GM23338 (cell line): ENCODE measurements at regions not wholly inside any gene's neighbourhood (a gene's known extent, or its start where the extent isn't known, plus 50 kb on each side); places are given as distances from the start of the nearest gene placed in this dataset.

Experiments used
- ATAC-seq: fragments of 200-7000 bp; cut with Tn5 transposase; 3 replicates; pipeline ENCODE4 v1.9.1; 2020
- DNase-seq: peaks from one replicate; pipeline ENCODE4 v3.0.0-alpha.2; 2015; ENCODE audit warnings: low spot score
- H2AFZ ChIP-seq: fragments of 200-600 bp; sonication (generic); 2 replicates; pipeline ENCODE4 v1.8.0; 2016; ENCODE audit warnings: antibody characterized with exemption, mild to moderate bottlenecking, moderate library complexity
- H3F3A ChIP-seq: fragments of 200-600 bp; sonication (generic); replicated peaks from 2 replicates; pipeline ENCODE4 v1.8.0; 2017; ENCODE audit warnings: antibody characterized with exemption, mixed run types, low read depth
- H3K27ac ChIP-seq: fragments of 200-600 bp; sonication (generic); 2 replicates; pipeline ENCODE4 v1.6.1; 2016; ENCODE audit warnings: low read depth
- H3K27me3 ChIP-seq: fragments of 200-600 bp; sonication (generic); 2 replicates; pipeline ENCODE4 v1.8.0; 2016; ENCODE audit warnings: mild to moderate bottlenecking, mixed run types, moderate library complexity; ENCODE audit not compliant: insufficient read depth
- H3K36me3 ChIP-seq: fragments of 200-600 bp; sonication (generic); 2 replicates; pipeline ENCODE4 v1.8.0; 2016; ENCODE audit warnings: mild to moderate bottlenecking; ENCODE audit not compliant: insufficient read depth
- H3K4me1 ChIP-seq: fragments of 200-600 bp; sonication (generic); 2 replicates; pipeline ENCODE4 v1.8.0; 2016; ENCODE audit warnings: mild to moderate bottlenecking, moderate library complexity; ENCODE audit not compliant: insufficient read depth
- H3K4me2 ChIP-seq: fragments of 200-600 bp; sonication (generic); 2 replicates; pipeline ENCODE4 v1.7.1; 2017; ENCODE audit warnings: mixed run types
- H3K4me3 ChIP-seq: fragments of 200-600 bp; sonication (generic); 2 replicates; pipeline ENCODE4 v1.6.1; 2016; ENCODE audit warnings: mixed run types
- H3K79me2 ChIP-seq: fragments of 200-600 bp; sonication (generic); replicated peaks from 2 replicates; pipeline ENCODE4 v1.8.0; 2017; ENCODE audit warnings: mild to moderate bottlenecking; ENCODE audit not compliant: insufficient read depth
- H3K9me2 ChIP-seq: fragments of 200-600 bp; sonication (generic); 2 replicates; pipeline ENCODE4 v1.8.0; 2017; ENCODE audit not compliant: insufficient read depth
- H4K20me1 ChIP-seq: fragments of 200-600 bp; sonication (generic); replicated peaks from 2 replicates; pipeline ENCODE4 v1.8.0; 2017; ENCODE audit warnings: mild to moderate bottlenecking; ENCODE audit not compliant: insufficient read depth
- H3K27ac Mint-ChIP-seq: 2 replicates; pipeline ENCODE4 v1.8.0; 2020; ENCODE audit warnings: inconsistent platforms, mild to moderate bottlenecking, moderate library complexity, mixed read lengths
- H3K27me3 Mint-ChIP-seq: 3 replicates; pipeline ENCODE4 v1.8.0; 2022; ENCODE audit warnings: low read depth, mild to moderate bottlenecking, moderate library complexity, mixed read lengths, inconsistent platforms; ENCODE audit not compliant: insufficient read depth, poor library complexity
- H3K36me3 Mint-ChIP-seq: 3 replicates; pipeline ENCODE4 v1.8.0; 2021; ENCODE audit warnings: low read depth, mild to moderate bottlenecking, inconsistent platforms, moderate library complexity, mixed read lengths
- H3K4me1 Mint-ChIP-seq: 3 replicates; pipeline ENCODE4 v1.8.0; 2020; ENCODE audit warnings: mild to moderate bottlenecking, inconsistent platforms, mixed read lengths
- H3K4me3 Mint-ChIP-seq: 3 replicates; pipeline ENCODE4 v1.8.0; 2021; ENCODE audit warnings: moderate library complexity, mild to moderate bottlenecking, inconsistent platforms, mixed read lengths
- H3K9me3 Mint-ChIP-seq: 3 replicates; pipeline ENCODE4 v1.8.0; 2020; ENCODE audit warnings: moderate library complexity, mild to moderate bottlenecking, inconsistent platforms, mixed read lengths
- CREB1 ChIP-seq: fragments of 250-450 bp; sonication (Bioruptor Pico); IDR thresholded peaks from 2 replicates; pipeline ENCODE4 v1.5.0; 2020; ENCODE audit warnings: low read depth, mild to moderate bottlenecking, moderate library complexity
- CTCF ChIP-seq, 2 experiments: fragments of 200-600 bp in 1 of 2; sonication (generic) in 1 of 2; conservative IDR thresholded peaks; 2 replicates each; pipeline versions ENCODE4 v1.5.1 to v1.6.1; 2016 to 2017; ENCODE audit warnings: antibody characterized with exemption in 2 of 2, low read depth in 2 of 2, mild to moderate bottlenecking in 2 of 2, moderate library complexity in 1 of 2
- ETS1 ChIP-seq: IDR thresholded peaks from 2 replicates; pipeline ENCODE4 v1.6.1; 2016; ENCODE audit warnings: antibody characterized with exemption
- EZH2 ChIP-seq: fragments of 200-600 bp; sonication (generic); IDR thresholded peaks from one replicate; pipeline ENCODE4 v1.8.0; 2017; ENCODE audit warnings: antibody characterized with exemption, mild to moderate bottlenecking, low read depth; ENCODE audit not compliant: unreplicated experiment
- JUNB ChIP-seq: IDR thresholded peaks from one replicate; pipeline ENCODE4 v1.6.1; 2016; ENCODE audit warnings: antibody characterized with exemption; ENCODE audit not compliant: unreplicated experiment
- NANOG ChIP-seq: IDR thresholded peaks from 2 replicates; pipeline ENCODE4 v1.6.1; 2016; ENCODE audit warnings: antibody characterized with exemption, borderline replicate concordance
- POLR2AphosphoS5 ChIP-seq: IDR thresholded peaks from 2 replicates; pipeline ENCODE4 v1.6.1; 2016; ENCODE audit warnings: antibody characterized with exemption, low read depth
- REST ChIP-seq: IDR thresholded peaks from one replicate; pipeline ENCODE4 v1.6.1; 2018; ENCODE audit warnings: antibody characterized with exemption; ENCODE audit not compliant: unreplicated experiment
- STAT1 ChIP-seq: IDR thresholded peaks from one replicate; pipeline ENCODE4 v1.6.1; 2016; ENCODE audit warnings: antibody characterized with exemption; ENCODE audit not compliant: unreplicated experiment
- ZNF114 ChIP-seq: fragments of 250-450 bp; sonication (Bioruptor Pico); IDR thresholded peaks from 2 replicates; pipeline ENCODE4 v1.5.0; 2020; ENCODE audit warnings: mild to moderate bottlenecking, moderate library complexity
- ZNF331 ChIP-seq: fragments of 250-450 bp; sonication (Bioruptor Pico); IDR thresholded peaks from 2 replicates; pipeline ENCODE4 v1.5.0; 2020; ENCODE audit warnings: low read depth, mild to moderate bottlenecking, moderate library complexity

- Mint-ChIP-seq H3K27ac (no peak overlapping the region), H3K36me3 (no peaks in the 10 kb centered on the region), H3K9me3 (no peaks in the 10 kb centered on the region), H3K4me1 (no peaks in the 10 kb centered on the region), H3K27me3 (no peaks in the 10 kb centered on the region), H3K4me3 (no peak overlapping the region)
- Histone ChIP-seq H3K79me2 (no peaks in the 10 kb centered on the region), H3K36me3 (no peaks in the 10 kb centered on the region), H3K9me2 (no peaks in the 10 kb centered on the region), H3K27me3 (no peaks in the 10 kb centered on the region), H3K4me3 (no peak overlapping the region), H4K20me1 (no peaks in the 10 kb centered on the region), H2AFZ (no peak overlapping the region), H3K4me1 (no peaks in the 10 kb centered on the region), H3F3A (no peaks in the 10 kb centered on the region), H3K27ac (no peak overlapping the region), H3K4me2 (no peak overlapping the region)
- TF ChIP-seq CTCF (conservative IDR thresholded peaks at IDR 0.05; ENCODE audit: low read depth in 2 of 2) = no peak
- no peak for TF ChIP-seq NANOG
- no peak for TF ChIP-seq ETS1
- no peak for TF ChIP-seq CREB1 (CRISPR knock-in tag)
- no peak for TF ChIP-seq ZNF114 (CRISPR knock-in tag)
- TF ChIP-seq POLR2AphosphoS5 = no peak
- no peak for TF ChIP-seq JUNB
- no peak for TF ChIP-seq EZH2
- no peak for TF ChIP-seq ZNF331
- no peak for TF ChIP-seq REST
- TF ChIP-seq STAT1 = no peak
- ATAC-seq = no peak
- no peak for DNase-seq
Measured at GRCh38 chr14:62102349-62102725, 340.1 kb downstream of the SNAPC1 start.

- H3K9me2 ChIP-seq = no peaks in the 10 kb centered on the region
- TF ChIP-seq POLR2AphosphoS5 (no peak), ZNF331 (no peak), CTCF (conservative IDR thresholded peaks at IDR 0.05; ENCODE audit: low read depth in 2 of 2) (no peak), STAT1 (no peak), CREB1 (CRISPR knock-in tag) (no peak), ETS1 (no peak), EZH2 (no peak), ZNF114 (CRISPR knock-in tag) (no peak), NANOG (no peak), JUNB (no peak)
Measured at GRCh38 chr14:62103464-62103863, 341.2 kb downstream of the SNAPC1 start.

More at GRCh38 chr14:62103464-62103863, 341.2 kb downstream of the SNAPC1 start:
- H3K36me3 ChIP-seq = no peaks in the 10 kb centered on the region
- no peak overlapping the region for H3K4me3 Mint-ChIP-seq
- H3K27me3 ChIP-seq = no peaks in the 10 kb centered on the region
- H3K27ac ChIP-seq = no peak overlapping the region
- H3K79me2 ChIP-seq = no peaks in the 10 kb centered on the region
- no peaks in the 10 kb centered on the region for H3F3A ChIP-seq
- no peaks in the 10 kb centered on the region for H3K27me3 Mint-ChIP-seq
- H3K9me3 Mint-ChIP-seq = no peaks in the 10 kb centered on the region
- H3K4me2 ChIP-seq = no peak overlapping the region
- no peak overlapping the region for H3K4me3 ChIP-seq
- H3K36me3 Mint-ChIP-seq = no peaks in the 10 kb centered on the region
- no peak overlapping the region for H3K27ac Mint-ChIP-seq
- H3K4me1 Mint-ChIP-seq = no peaks in the 10 kb centered on the region
- no peak for DNase-seq
- H2AFZ ChIP-seq = no peak overlapping the region
- H4K20me1 ChIP-seq = no peaks in the 10 kb centered on the region
- ATAC-seq = no peak
- H3K4me1 ChIP-seq = no peaks in the 10 kb centered on the region
